NCI-H187 treated with DMSO at 0.1 percent for 48 hours (cell line): ENCODE measurements at regions not wholly inside any gene's neighbourhood (a gene's known extent, or its start where the extent isn't known, plus 50 kb on each side); places are given as distances from the start of the nearest gene placed in this dataset.
"Not testable (repeated sequence)": the region's sequence is repeated elsewhere in the genome, so short reads cannot be mapped to it uniquely, and the experiment has no call there.

Experiments
- DNase-seq: peaks from one replicate; lab custom pipeline; 2025; lab: John Stamatoyannopoulos, UW

- DNase-seq = no peak
Observed at GRCh38 chr6:137933696-137934095, 66.6 kb downstream of the TNFAIP3 start.

GRCh38 chr6:137936798-137937197, 69.7 kb downstream of the TNFAIP3 start:
- DNase-seq = no peak

GRCh38 chr6:137937834-137938233, 70.8 kb downstream of the TNFAIP3 start:
- DNase-seq = no peak

GRCh38 chr6:137938770-137939379, 71.8 kb downstream of the TNFAIP3 start:
- DNase-seq = no peak

- no peak for DNase-seq
Observed at GRCh38 chr6:137941995-137942394, 74.9 kb downstream of the TNFAIP3 start.

GRCh38 chr6:137942736-137943135, 75.7 kb downstream of the TNFAIP3 start:
- DNase-seq = no peak

- not testable (repeated sequence) for DNase-seq
Observed at GRCh38 chr6:137944381-137944780, 77.3 kb downstream of the TNFAIP3 start.

GRCh38 chr6:137944793-137945498, 77.9 kb downstream of the TNFAIP3 start:
- no peak for DNase-seq

GRCh38 chr6:137949686-137950390, 82.8 kb downstream of the TNFAIP3 start:
- DNase-seq = no peak

- DNase-seq = no peak
Observed at GRCh38 chr6:137950581-137950980, 83.5 kb downstream of the TNFAIP3 start.

- no peak for DNase-seq
Observed at GRCh38 chr6:137951064-137951597, 84.1 kb downstream of the TNFAIP3 start.

GRCh38 chr6:137952247-137952646, 85.2 kb downstream of the TNFAIP3 start:
- no peak for DNase-seq

GRCh38 chr6:137953761-137954160, 86.7 kb downstream of the TNFAIP3 start:
- DNase-seq = no peak

GRCh38 chr6:137954253-137954652, 87.2 kb downstream of the TNFAIP3 start:
- DNase-seq = no peak

- no peak for DNase-seq
Observed at GRCh38 chr6:137956098-137956488, 89.0 kb downstream of the TNFAIP3 start.

- no peak for DNase-seq
Observed at GRCh38 chr6:137957471-137957870, 90.4 kb downstream of the TNFAIP3 start.

GRCh38 chr6:137958811-137959565, 91.9 kb downstream of the TNFAIP3 start:
- no peak for DNase-seq

- DNase-seq = no peak
Observed at GRCh38 chr6:137962725-137963124, 95.7 kb downstream of the TNFAIP3 start.

- no peak for DNase-seq
Observed at GRCh38 chr6:137964876-137965275, 97.8 kb downstream of the TNFAIP3 start.

- no peak for DNase-seq
Observed at GRCh38 chr6:137967689-137968454, 100.8 kb downstream of the TNFAIP3 start.

GRCh38 chr6:137968455-137968804, 101.4 kb downstream of the TNFAIP3 start:
- DNase-seq = no peak

- DNase-seq = no peak
Observed at GRCh38 chr6:137968901-137969300, 101.8 kb downstream of the TNFAIP3 start.
